BLaER1 treated with 17β-estradiol and CSF1 and Interleukin-3, amounts not matched to agents 10 nM and 100 nM (cell line): ENCODE measurements at regions not wholly inside any gene's neighbourhood (a gene's known extent, or its start where the extent isn't known, plus 50 kb on each side); places are given as distances from the start of the nearest gene placed in this dataset.

Experiments
- H3K27ac ChIP-seq, 11 experiments: shearing (Covaris generic); formaldehyde crosslinking; 2 replicates each; pipeline ENCODE4 v1.8.1; 2022
- H3K27me3 ChIP-seq, 11 experiments: shearing (Covaris generic); formaldehyde crosslinking; 2 replicates each; pipeline ENCODE4 v1.8.1; 2022
- H3K36me3 ChIP-seq, 11 experiments: shearing (Covaris generic); formaldehyde crosslinking; 2 replicates each; pipeline ENCODE4 v1.8.1; 2022
- H3K4me1 ChIP-seq, 10 experiments: shearing (Covaris generic); formaldehyde crosslinking; 2 replicates each; pipeline ENCODE4 v1.8.1; 2022
- H3K4me2 ChIP-seq, 11 experiments: shearing (Covaris generic); formaldehyde crosslinking; 2 replicates each; pipeline ENCODE4 v1.8.1; 2022
- H3K4me3 ChIP-seq, 10 experiments: shearing (Covaris generic); formaldehyde crosslinking; 2 replicates each; pipeline ENCODE4 v1.8.1; 2022
- H3K9ac ChIP-seq, 11 experiments: shearing (Covaris generic); formaldehyde crosslinking; 2 replicates each; pipeline ENCODE4 v1.8.1; 2022
- H3K9me3 ChIP-seq, 11 experiments: shearing (Covaris generic); formaldehyde crosslinking; replicated peaks in 1 of 11; 2 replicates each; pipeline ENCODE4 v1.8.1; 2022
- H4K20me1 ChIP-seq, 11 experiments: shearing (Covaris generic); formaldehyde crosslinking; 2 replicates each; pipeline ENCODE4 v1.8.1; 2022
- Cebpa-rat ChIP-seq, 11 experiments: shearing (Covaris generic); IDR thresholded peaks; 2 replicates each; pipeline ENCODE4 v1.8.1; 2022

DNA sequence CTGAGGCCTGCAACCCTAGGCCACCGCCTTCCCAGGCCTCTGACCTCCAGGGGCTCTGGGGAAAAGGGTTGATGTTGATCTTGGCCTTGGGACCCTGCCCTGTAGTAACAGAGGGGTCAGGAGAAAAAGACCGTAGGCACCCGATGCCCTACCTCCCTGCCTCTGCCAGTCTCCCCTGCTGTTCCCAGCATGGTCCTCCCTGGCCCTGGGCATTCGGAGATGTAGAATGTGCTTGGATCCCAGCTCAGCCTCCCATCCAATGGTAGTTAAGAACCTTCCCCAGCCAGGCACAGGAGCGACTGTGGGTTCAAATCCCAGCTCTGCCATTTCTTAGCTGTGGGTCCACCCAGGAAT, 72.0 kb upstream of the TARDBP start:
- peak overlapping the region; percentile 1 to 69 (median 30); a peak in 15 of 22 replicates for H3K9ac ChIP-seq

DNA sequence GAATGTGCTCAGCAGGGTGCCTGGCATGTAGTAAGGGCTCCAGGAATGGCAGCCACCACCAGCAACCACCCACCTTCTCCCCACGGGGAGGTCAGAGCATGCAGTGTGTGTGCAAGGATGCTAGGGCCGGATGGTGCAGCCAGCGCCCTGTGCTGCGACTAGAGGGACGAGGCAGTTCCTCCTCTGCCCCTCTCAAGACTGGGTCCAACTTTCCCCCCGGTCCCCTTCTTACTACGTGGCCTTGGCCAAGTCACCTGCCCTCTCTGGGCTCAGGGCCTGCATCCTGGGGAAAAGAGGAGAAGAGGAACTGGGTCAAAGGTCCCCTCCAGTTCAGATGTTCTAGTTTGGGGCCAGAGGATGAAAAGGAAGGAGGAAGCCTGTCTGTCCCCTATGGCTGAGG, 71.6 kb upstream of the TARDBP start:
- Histone ChIP-seq H3K4me3 (no peak overlapping the region), H3K27ac (peak overlapping the region in 2 of 11 experiments; percentile 14 to 19; a peak in 3 of 22 replicates), H3K4me1 (peaks cover 24 to 60% (median 53%) of the 10 kb centered on the region in 10 experiments), H3K9ac (peak overlapping the region in 5 of 11 experiments; percentile 5 to 69 (median 60); a peak in 5 of 22 replicates), H3K27me3 (peaks cover 47 to 78% (median 62%) of the 10 kb centered on the region in 11 experiments), H4K20me1 (peaks cover 0 to 40% (median 15%) of the 10 kb centered on the region in 11 experiments; a peak in 13 of 22 replicates), H3K9me3 (no peaks in the 10 kb centered on the region), H3K36me3 (no peaks in the 10 kb centered on the region), H3K4me2 (peak overlapping the region; percentile 70 to 92 (median 81); a peak in 21 of 22 replicates)
- TF ChIP-seq Cebpa-rat (IDR thresholded peaks at IDR 0.05), result no peak

More for the DNA sequence above, 72.0 kb upstream of the TARDBP start:
- Histone ChIP-seq H3K4me1 (peaks cover 24 to 60% (median 53%) of the 10 kb centered on the region in 10 experiments), H3K36me3 (no peaks in the 10 kb centered on the region), H3K9me3 (no peaks in the 10 kb centered on the region), H3K4me3 (peak overlapping the region in 4 of 10 experiments; percentile 0 to 44 (median 14); a peak in 3 of 20 replicates), H3K27me3 (peaks cover 47 to 78% (median 62%) of the 10 kb centered on the region in 11 experiments), H3K27ac (peak overlapping the region in 5 of 11 experiments; percentile 5 to 30 (median 15); a peak in 5 of 22 replicates), H3K4me2 (peak overlapping the region; percentile 70 to 92 (median 81)), H4K20me1 (peaks cover 0 to 40% (median 15%) of the 10 kb centered on the region in 11 experiments; a peak in 13 of 22 replicates)
- no peak for TF ChIP-seq Cebpa-rat (IDR thresholded peaks at IDR 0.05)

DNA sequence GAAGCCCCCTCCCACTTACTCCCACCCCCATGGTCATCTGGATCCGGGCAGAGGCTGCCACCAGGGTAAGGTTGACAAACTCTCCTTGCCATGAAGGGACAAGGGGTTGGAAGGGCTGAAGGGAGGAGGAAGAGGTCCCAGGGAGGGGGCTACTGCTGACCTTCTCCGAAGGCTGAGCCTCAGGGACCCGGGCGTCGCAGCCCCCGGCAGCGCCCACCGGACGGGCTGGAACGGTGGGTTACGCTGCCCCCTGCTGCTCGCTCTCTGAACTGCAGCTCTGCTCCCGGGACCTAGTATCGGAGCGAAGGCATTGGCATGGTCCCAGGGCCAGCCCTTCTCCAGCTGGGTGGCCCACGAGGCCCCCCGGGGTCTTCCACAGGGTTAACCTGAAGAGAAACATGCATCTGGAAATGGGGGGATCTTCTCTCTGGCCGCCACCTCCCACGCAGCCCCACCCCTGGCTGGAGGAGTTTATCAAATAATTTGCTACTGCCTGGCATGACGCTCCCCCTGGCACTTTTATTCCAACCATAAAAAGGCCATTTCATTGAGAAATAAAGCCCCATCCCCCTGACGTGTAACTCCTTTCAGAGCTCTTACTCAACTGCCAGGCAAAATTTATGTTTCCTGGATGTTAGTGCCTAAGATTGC, 70.4 kb upstream of the TARDBP start:
- peak overlapping the region; percentile 29 to 86 (median 64) for H3K4me2 ChIP-seq
- H3K9ac ChIP-seq, result peak overlapping the region in 1 of 11 experiments; percentile 14; a peak in 1 of 22 replicates
- H3K27ac ChIP-seq, result no peak overlapping the region
- no peaks in the 10 kb centered on the region for H3K9me3 ChIP-seq
- no peak for TF ChIP-seq Cebpa-rat (IDR thresholded peaks at IDR 0.05)
- H3K27me3 ChIP-seq, result peaks cover 46 to 67% (median 55%) of the 10 kb centered on the region in 11 experiments
- no peaks in the 10 kb centered on the region for H3K36me3 ChIP-seq
- no peak overlapping the region for H3K4me3 ChIP-seq
- peaks cover 0 to 39% (median 15%) of the 10 kb centered on the region in 11 experiments; a peak in 13 of 22 replicates for H4K20me1 ChIP-seq
- H3K4me1 ChIP-seq, result peaks cover 24 to 58% (median 52%) of the 10 kb centered on the region in 10 experiments

DNA sequence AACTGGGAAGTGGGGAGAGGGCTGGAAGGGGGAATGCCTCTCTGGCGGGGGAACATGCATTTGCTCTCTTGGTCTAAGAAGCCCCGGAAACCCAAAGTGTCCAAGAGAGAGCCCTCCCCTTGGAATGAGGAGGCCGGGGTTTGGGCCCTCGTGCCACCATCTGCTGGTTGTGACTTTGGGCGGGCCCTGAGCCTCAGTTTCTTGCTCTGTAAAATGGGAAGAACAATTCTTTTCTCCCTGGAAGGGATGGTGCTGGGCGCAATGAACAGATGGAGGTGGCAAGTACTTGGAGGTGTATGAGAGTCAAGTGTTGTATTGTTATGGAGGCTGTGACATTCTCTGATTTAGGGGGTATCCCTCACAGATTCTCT, 69.9 kb upstream of the TARDBP start:
- Histone ChIP-seq H3K4me3 (no peak overlapping the region), H3K4me2 (peak overlapping the region in 2 of 11 experiments; percentile 29 to 52; a peak in 2 of 22 replicates), H3K27ac (no peak overlapping the region), H3K9ac (no peak overlapping the region), H3K27me3 (peaks cover 40 to 62% (median 50%) of the 10 kb centered on the region in 11 experiments), H3K4me1 (peaks cover 24 to 53% (median 47%) of the 10 kb centered on the region in 10 experiments), H3K9me3 (no peaks in the 10 kb centered on the region), H4K20me1 (peaks cover 0 to 34% (median 11%) of the 10 kb centered on the region in 11 experiments; a peak in 13 of 22 replicates), H3K36me3 (no peaks in the 10 kb centered on the region)
- no peak for TF ChIP-seq Cebpa-rat (IDR thresholded peaks at IDR 0.05)

DNA sequence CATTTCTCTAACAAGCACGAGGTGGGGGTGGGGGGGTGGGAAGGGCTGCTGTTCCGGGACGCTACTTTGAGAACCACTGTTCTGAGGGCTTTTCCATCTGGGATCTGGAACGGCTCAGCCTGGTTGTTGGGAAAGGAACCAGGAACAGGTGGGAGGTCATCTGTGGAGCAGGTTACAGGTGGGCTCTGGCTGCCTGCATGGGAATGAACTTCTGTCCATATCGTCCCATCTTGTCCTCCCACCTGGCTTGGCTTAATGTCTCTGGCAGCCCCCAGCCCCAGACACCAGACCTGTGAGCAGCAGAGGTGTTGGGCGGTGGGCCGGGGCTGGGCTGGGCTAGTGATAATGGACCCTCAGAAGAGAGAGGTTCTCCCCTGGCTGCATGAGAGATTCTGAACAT, 69.4 kb upstream of the TARDBP start:
- no peak overlapping the region for H3K4me2 ChIP-seq

DNA sequence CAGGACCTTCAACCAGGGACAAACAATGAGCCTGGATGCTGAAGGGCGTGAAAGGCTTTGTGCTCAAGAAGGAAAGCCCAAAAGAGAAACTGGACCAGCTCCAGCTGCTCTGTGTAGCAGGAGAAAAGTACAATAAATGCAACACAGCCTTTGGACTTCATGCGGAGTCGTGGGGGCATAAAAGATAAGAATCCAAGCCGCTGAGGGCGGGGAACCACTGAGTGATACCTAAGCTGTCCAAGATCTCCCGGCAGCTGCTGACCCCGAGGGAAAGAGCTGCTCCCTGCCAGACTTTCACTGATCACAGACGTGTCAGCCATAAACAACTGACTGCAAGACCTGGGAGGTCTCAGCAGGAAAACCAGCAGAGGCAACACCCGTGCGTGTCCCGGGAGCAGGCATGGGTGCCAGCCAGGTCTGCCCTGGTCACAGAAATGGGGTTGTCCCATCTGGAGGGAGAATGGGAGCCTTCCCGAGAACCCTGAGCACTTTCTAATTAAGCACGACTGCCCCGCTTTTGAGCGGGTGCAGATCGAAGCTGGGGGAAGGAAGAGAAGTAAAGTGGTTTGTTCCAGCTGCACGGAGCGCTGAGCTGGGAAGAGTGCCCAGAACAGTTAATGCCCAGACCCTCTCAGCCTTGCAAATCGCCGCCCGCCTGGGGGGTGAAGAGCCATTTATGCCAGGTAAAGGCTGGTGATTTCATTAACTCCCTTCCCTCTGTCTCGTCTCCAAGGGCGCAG, 68.3 kb upstream of the TARDBP start:
- H3K9me3 ChIP-seq, result no peaks in the 10 kb centered on the region
- peaks cover 0 to 20% (median 9%) of the 10 kb centered on the region in 11 experiments; a peak in 12 of 22 replicates for H4K20me1 ChIP-seq
- no peak overlapping the region for H3K27ac ChIP-seq
- peaks cover 24 to 46% (median 34%) of the 10 kb centered on the region in 11 experiments for H3K27me3 ChIP-seq
- TF ChIP-seq Cebpa-rat (IDR thresholded peaks at IDR 0.05), result no peak
- no peaks in the 10 kb centered on the region for H3K36me3 ChIP-seq
- H3K4me2 ChIP-seq, result peak overlapping the region; percentile 62 to 87 (median 78)
- no peak overlapping the region; a peak in 1 of 20 replicates for H3K4me3 ChIP-seq
- H3K4me1 ChIP-seq, result peaks cover 24 to 43% (median 40%) of the 10 kb centered on the region in 10 experiments
- H3K9ac ChIP-seq, result peak overlapping the region in 9 of 11 experiments; percentile 6 to 42 (median 20); a peak in 5 of 22 replicates

More for the DNA sequence above, 69.4 kb upstream of the TARDBP start:
- TF ChIP-seq Cebpa-rat (IDR thresholded peaks at IDR 0.05), result no peak
- Histone ChIP-seq H3K9ac (no peak overlapping the region), H3K27me3 (peaks cover 35 to 57% (median 45%) of the 10 kb centered on the region in 11 experiments), H3K27ac (no peak overlapping the region), H4K20me1 (peaks cover 0 to 28% (median 9%) of the 10 kb centered on the region in 11 experiments; a peak in 13 of 22 replicates), H3K4me1 (peaks cover 24 to 48% (median 43%) of the 10 kb centered on the region in 10 experiments), H3K4me3 (no peak overlapping the region), H3K36me3 (no peaks in the 10 kb centered on the region), H3K9me3 (no peaks in the 10 kb centered on the region)

DNA sequence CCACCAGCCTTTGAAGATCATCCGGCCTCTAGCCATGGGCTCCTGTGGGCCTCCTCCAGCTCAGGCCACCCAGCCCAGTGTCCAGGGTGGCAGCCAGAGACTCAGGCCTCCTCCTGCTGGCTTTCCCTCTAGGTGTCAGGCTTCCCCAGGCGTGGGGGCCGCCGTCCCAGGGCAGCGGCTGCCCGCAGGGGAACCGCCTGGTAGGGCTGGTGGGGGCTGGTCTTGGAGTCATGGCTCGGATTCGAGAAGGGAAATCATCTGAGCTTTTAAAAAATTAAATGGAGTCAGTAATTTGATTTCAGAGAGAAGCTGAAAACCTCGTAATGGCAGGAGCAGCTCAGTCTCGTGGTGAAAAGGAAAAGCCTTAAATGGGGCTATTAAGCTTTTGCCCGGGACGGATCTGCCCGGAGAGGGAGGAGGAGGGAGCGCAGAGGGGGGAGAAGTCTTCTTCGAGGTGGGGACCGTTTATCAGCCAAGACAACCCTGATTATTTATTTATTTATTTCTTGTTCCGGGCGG, 66.4 kb upstream of the TARDBP start:
- Histone ChIP-seq H3K27ac (no peak overlapping the region), H3K4me3 (no peak overlapping the region), H3K9me3 (no peaks in the 10 kb centered on the region), H3K9ac (no peak overlapping the region), H3K36me3 (no peaks in the 10 kb centered on the region), H3K4me1 (peaks cover 8 to 24% (median 22%) of the 10 kb centered on the region in 10 experiments; a peak in 19 of 20 replicates), H4K20me1 (peaks cover 0 to 14% (median 2%) of the 10 kb centered on the region in 11 experiments; a peak in 7 of 22 replicates), H3K27me3 (peaks cover 16 to 38% (median 23%) of the 10 kb centered on the region in 11 experiments), H3K4me2 (no peak overlapping the region)
- TF ChIP-seq Cebpa-rat (IDR thresholded peaks at IDR 0.05), result no peak

DNA sequence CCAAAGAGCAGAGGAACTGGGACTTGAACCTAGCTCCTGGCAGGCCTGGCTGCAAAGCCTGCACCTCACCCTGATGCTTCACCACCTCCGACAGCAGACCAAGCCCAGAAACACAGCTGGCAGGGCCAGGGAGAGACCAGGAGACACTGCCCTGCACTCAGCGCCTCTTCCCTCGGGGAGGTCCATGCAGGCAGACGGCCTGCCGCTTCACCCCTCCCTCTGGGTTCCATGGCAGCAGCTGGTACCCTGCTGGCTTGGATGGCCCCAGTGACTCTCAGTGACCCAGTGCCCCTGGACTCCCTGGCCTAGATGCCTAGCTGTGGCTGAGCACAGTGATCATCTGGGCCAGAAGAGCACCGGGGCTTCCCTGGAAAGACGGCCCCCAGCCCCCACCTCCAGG, 65.3 kb upstream of the TARDBP start:
- Histone ChIP-seq H4K20me1 (peaks cover 0 to 9% (median 0%) of the 10 kb centered on the region in 11 experiments; a peak in 2 of 22 replicates), H3K9ac (no peak overlapping the region), H3K27ac (no peak overlapping the region), H3K36me3 (no peaks in the 10 kb centered on the region), H3K4me1 (peaks cover 10 to 14% (median 12%) of the 10 kb centered on the region in 10 experiments), H3K4me3 (no peak overlapping the region), H3K9me3 (no peaks in the 10 kb centered on the region), H3K4me2 (no peak overlapping the region), H3K27me3 (peaks cover 16 to 33% (median 22%) of the 10 kb centered on the region in 11 experiments)
- no peak for TF ChIP-seq Cebpa-rat (IDR thresholded peaks at IDR 0.05)
